Astrocyte of the cerebellum (primary cell): ENCODE measurements at regions not wholly inside any gene's neighbourhood (a gene's known extent, or its start where the extent isn't known, plus 50 kb on each side); places are given as distances from the start of the nearest gene placed in this dataset.
A peak's percentile ranks its signal among the peaks of the same experiment; 100 is the strongest.

Source experiments
- DNase-seq: peaks from one replicate; pipeline ENCODE4 v3.0.0-alpha.2; 2011; ENCODE audit warnings: low read depth
- H3K4me3 ChIP-seq: 2 replicates; pipeline ENCODE4 v1.5.1; 2011; ENCODE audit warnings: mild to moderate bottlenecking, low read depth, low read length, moderate library complexity
- CTCF ChIP-seq: IDR thresholded peaks from 2 replicates; pipeline ENCODE4 v1.5.1; 2012; ENCODE audit warnings: low read length, low read depth, moderate library complexity, mild to moderate bottlenecking; ENCODE audit errors: missing control alignments
- in situ Hi-C: cut with HindIII; loops from 2 replicates; pipeline ENCODE4 v1.10.0; 2017; ENCODE audit warnings: low sequenced_read_pairs

- TF ChIP-seq CTCF, result no peak
- in situ Hi-C loops, result no loop called here
- peak; percentile 69 for DNase-seq
- H3K4me3 ChIP-seq, result no peak overlapping the region
Observed at GRCh38 chr13:105611424-105611823, 924.0 kb downstream of the EFNB2 start.

GRCh38 chr13:105608104-105608503 lies 927.4 kb downstream of the EFNB2 start:
- no peak for TF ChIP-seq CTCF
- in situ Hi-C loops, result no loop called here
- no peak for DNase-seq
- no peak overlapping the region for H3K4me3 ChIP-seq

- in situ Hi-C loops, result no loop called here
- DNase-seq, result no peak
- no peak for TF ChIP-seq CTCF
Observed at GRCh38 chr13:105607426-105607825, 928.0 kb downstream of the EFNB2 start.

GRCh38 chr13:105607016-105607415 lies 928.4 kb downstream of the EFNB2 start:
- DNase-seq, result no peak
- H3K4me3 ChIP-seq, result no peak overlapping the region
- TF ChIP-seq CTCF, result no peak
- in situ Hi-C loops, result no loop called here

More at GRCh38 chr13:105607426-105607825, 928.0 kb downstream of the EFNB2 start:
- H3K4me3 ChIP-seq, result no peak overlapping the region

- no peak overlapping the region for H3K4me3 ChIP-seq
- TF ChIP-seq CTCF, result no peak
- in situ Hi-C loops, result no loop called here
- DNase-seq, result no peak
Observed at GRCh38 chr13:105602956-105603670, 932.3 kb downstream of the EFNB2 start.

GRCh38 chr13:105599477-105600037 lies 935.9 kb downstream of the EFNB2 start:
- no peak for DNase-seq
- in situ Hi-C loops, result no loop called here
- TF ChIP-seq CTCF, result no peak
- H3K4me3 ChIP-seq, result no peak overlapping the region
